WTC11 (cell line): ENCODE measurements at regions not wholly inside any gene's neighbourhood (a gene's known extent, or its start where the extent isn't known, plus 50 kb on each side); places are given as distances from the start of the nearest gene placed in this dataset.

ENCODE experiments used
- ATAC-seq: fragments of 200-7000 bp; cut with Tn5 transposase; 2 replicates; pipeline ENCODE4 v1.10.0; 2021; ENCODE audit warnings: mild to moderate bottlenecking, moderate library complexity
- CTCF ChIA-PET: fragments of 300-600 bp; sonication (Branson Sonifier 250); formaldehyde crosslinking; loops from one replicate; lab custom pipeline; 2021; ENCODE audit warnings: antibody characterized with exemption; lab: Charles Lee
- POLR2A ChIA-PET: fragments of 350-600 bp; sonication (Branson Sonifier 250); formaldehyde crosslinking; loops from one replicate; lab custom pipeline; 2021; ENCODE audit warnings: antibody characterized with exemption; lab: Charles Lee
- DNase-seq: peaks from one replicate; pipeline ENCODE4 v3.0.0; 2021; ENCODE audit warnings: low spot score
- H3K27ac Mint-ChIP-seq: 2 replicates; pipeline ENCODE4 v1.8.0; 2021; ENCODE audit warnings: mixed read lengths
- H3K27me3 Mint-ChIP-seq: 2 replicates; pipeline ENCODE4 v1.8.0; 2021; ENCODE audit warnings: low read depth, mild to moderate bottlenecking, moderate library complexity, mixed read lengths
- H3K36me3 Mint-ChIP-seq: 2 replicates; pipeline ENCODE4 v1.8.0; 2021; ENCODE audit warnings: mixed read lengths
- H3K4me1 Mint-ChIP-seq: 2 replicates; pipeline ENCODE4 v1.8.0; 2022; ENCODE audit warnings: mixed read lengths
- H3K4me3 Mint-ChIP-seq: 2 replicates; pipeline ENCODE4 v1.8.0; 2021; ENCODE audit warnings: mild to moderate bottlenecking, moderate library complexity, mixed read lengths
- H3K9me3 Mint-ChIP-seq: 2 replicates; pipeline ENCODE4 v1.8.0; 2021; ENCODE audit warnings: mixed read lengths
- ELF4 ChIP-seq: sonication (generic); formaldehyde crosslinking; IDR thresholded peaks from 2 replicates; pipeline ENCODE4 v1.8.1; 2022; ENCODE audit warnings: low read depth, mild to moderate bottlenecking, moderate library complexity, missing genetic modification reagents
- EMX1 ChIP-seq: fragments of 250-450 bp; sonication (Bioruptor Pico); IDR thresholded peaks from 2 replicates; pipeline ENCODE4 v1.8.0; 2021; ENCODE audit warnings: mild to moderate bottlenecking
- ETV6 ChIP-seq: sonication (generic); formaldehyde crosslinking; IDR thresholded peaks from 2 replicates; pipeline ENCODE4 v1.8.1; 2022; ENCODE audit warnings: mild to moderate bottlenecking, missing genetic modification reagents
- FOXK1 ChIP-seq: sonication (generic); formaldehyde crosslinking; IDR thresholded peaks from 2 replicates; pipeline ENCODE4 v1.8.0; 2022; ENCODE audit warnings: mild to moderate bottlenecking, moderate library complexity, missing genetic modification reagents
- JUN ChIP-seq: sonication (generic); formaldehyde crosslinking; IDR thresholded peaks from 2 replicates; pipeline ENCODE4 v1.8.0; 2023; ENCODE audit warnings: mild to moderate bottlenecking, missing genetic modification reagents
- MXD4 ChIP-seq: fragments of 250-450 bp; sonication (Bioruptor Pico); IDR thresholded peaks from 2 replicates; pipeline ENCODE4 v1.8.0; 2021; ENCODE audit warnings: mild to moderate bottlenecking, moderate library complexity, borderline replicate concordance
- MYBL2 ChIP-seq: sonication (generic); formaldehyde crosslinking; IDR thresholded peaks from 2 replicates; pipeline ENCODE4 v1.8.1; 2023; ENCODE audit warnings: mild to moderate bottlenecking, moderate library complexity, missing genetic modification reagents
- OVOL2 ChIP-seq: fragments of 250-450 bp; sonication (Bioruptor Pico); IDR thresholded peaks from 2 replicates; pipeline ENCODE4 v1.9.0; 2021; ENCODE audit warnings: mild to moderate bottlenecking, borderline replicate concordance
- PREB ChIP-seq: sonication (generic); formaldehyde crosslinking; IDR thresholded peaks from 2 replicates; pipeline ENCODE4 v1.8.1; 2022; ENCODE audit warnings: mild to moderate bottlenecking, missing genetic modification reagents, moderate library complexity, borderline replicate concordance
- SMAD3 ChIP-seq: sonication (generic); formaldehyde crosslinking; IDR thresholded peaks from 2 replicates; pipeline ENCODE4 v1.8.0; 2022; ENCODE audit warnings: missing genetic modification reagents, mild to moderate bottlenecking, borderline replicate concordance
- SMAD4 ChIP-seq: sonication (generic); formaldehyde crosslinking; IDR thresholded peaks from 2 replicates; pipeline ENCODE4 v1.8.0; 2022; ENCODE audit warnings: mild to moderate bottlenecking, missing genetic modification reagents
- SP1 ChIP-seq: sonication (generic); formaldehyde crosslinking; conservative IDR thresholded peaks from 2 replicates; pipeline ENCODE4 v1.8.1; 2022; ENCODE audit warnings: missing genetic modification reagents
- TEAD4 ChIP-seq: sonication (generic); formaldehyde crosslinking; IDR thresholded peaks from 2 replicates; pipeline ENCODE4 v1.8.0; 2022; ENCODE audit warnings: mild to moderate bottlenecking, missing genetic modification reagents
- USF1 ChIP-seq: sonication (generic); formaldehyde crosslinking; IDR thresholded peaks from 2 replicates; pipeline ENCODE4 v1.8.0; 2022; ENCODE audit warnings: mild to moderate bottlenecking, missing genetic modification reagents
- USF2 ChIP-seq: sonication (generic); formaldehyde crosslinking; IDR thresholded peaks from 2 replicates; pipeline ENCODE4 v1.8.1; 2023; ENCODE audit warnings: mild to moderate bottlenecking, missing genetic modification reagents, moderate library complexity
- ZNF232 ChIP-seq: sonication (generic); formaldehyde crosslinking; IDR thresholded peaks from 2 replicates; pipeline ENCODE4 v1.8.0; 2022; ENCODE audit warnings: mild to moderate bottlenecking, missing genetic modification reagents
- ZNF317 ChIP-seq: sonication (generic); formaldehyde crosslinking; IDR thresholded peaks from 2 replicates; pipeline ENCODE4 v1.8.1; 2023; ENCODE audit warnings: low read depth, mild to moderate bottlenecking, moderate library complexity, missing genetic modification reagents, borderline replicate concordance
- ZNF425 ChIP-seq: fragments of 250-450 bp; sonication (Bioruptor Pico); conservative IDR thresholded peaks from 2 replicates; pipeline ENCODE4 v1.9.0; 2021; ENCODE audit warnings: mild to moderate bottlenecking
- ZNF532 ChIP-seq: fragments of 250-450 bp; sonication (Bioruptor Pico); IDR thresholded peaks from 2 replicates; pipeline ENCODE4 v1.9.0; 2021; ENCODE audit warnings: mild to moderate bottlenecking, borderline replicate concordance

- no peak for TF ChIP-seq ZNF532 (CRISPR knock-in tag)
- no peak for TF ChIP-seq OVOL2 (CRISPR knock-in tag)
- no peak for TF ChIP-seq JUN (CRISPR knock-in tag)
- no peak for TF ChIP-seq MYBL2 (CRISPR knock-in tag)
- no peak for TF ChIP-seq ETV6 (CRISPR knock-in tag)
- TF ChIP-seq ZNF425 (CRISPR knock-in tag): no peak
- TF ChIP-seq FOXK1: no peak
- TF ChIP-seq USF1 (CRISPR knock-in tag): no peak
These were observed 122.3 kb upstream of the AADACL2 start (continued) for GRCh38 chr3:151611419-151611818.

GRCh38 chr3:151609491-151609890, 124.2 kb upstream of the AADACL2 start:
- no peak for TF ChIP-seq EMX1 (CRISPR knock-in tag)
- 0 out of 2 replicates have a peak, but pooled peaks have one; percentile 20 for TF ChIP-seq ZNF317 (CRISPR knock-in tag)
- TF ChIP-seq, all 79 proteins: peak for 1
- POLR2A ChIA-PET: no interaction called here
- Mint-ChIP-seq H3K4me1 (no peaks in the 10 kb centered on the region), H3K4me3 (no peak overlapping the region), H3K27ac (no peak overlapping the region), H3K27me3 (no peaks in the 10 kb centered on the region), H3K36me3 (no peaks in the 10 kb centered on the region), H3K9me3 (peaks cover 12% of the 10 kb centered on the region)
- CTCF ChIA-PET: no interaction called here
- ATAC-seq (no peak), DNase-seq (no peak)

GRCh38 chr3:151604891-151605290, 128.8 kb upstream of the AADACL2 start:
- POLR2A ChIA-PET: no interaction called here
- H3K36me3 Mint-ChIP-seq: no peaks in the 10 kb centered on the region
- no peaks in the 10 kb centered on the region for H3K27me3 Mint-ChIP-seq
- no peak for DNase-seq
- no peak overlapping the region for H3K4me3 Mint-ChIP-seq
- no peak for TF ChIP-seq ZNF232 (CRISPR knock-in tag)
- no peak for TF ChIP-seq MXD4 (CRISPR knock-in tag)
- no peak for TF ChIP-seq SMAD3
- TF ChIP-seq ELF4 (CRISPR knock-in tag): no peak
- no peak for TF ChIP-seq ZNF317 (CRISPR knock-in tag)
- no peak for TF ChIP-seq USF2 (CRISPR knock-in tag)
- no peak for TF ChIP-seq MYBL2 (CRISPR knock-in tag)
- no peak for TF ChIP-seq PREB (CRISPR knock-in tag)
- TF ChIP-seq SP1: no peak
- TF ChIP-seq SMAD4 (CRISPR knock-in tag): no peak
- no peak for TF ChIP-seq TEAD4 (CRISPR knock-in tag)
- TF ChIP-seq, all 79 proteins: peak for 0
- H3K27ac Mint-ChIP-seq: no peak overlapping the region
- H3K4me1 Mint-ChIP-seq: no peaks in the 10 kb centered on the region
- H3K9me3 Mint-ChIP-seq: peaks cover 2% of the 10 kb centered on the region
- ATAC-seq: no peak
- CTCF ChIA-PET: interaction anchor here (1.2 kb wide), 1 partner anchor 26 kb away, joined by 4 read pairs; no protein-coding TSS in a partner anchor
